Left ventricle myocardium superior (tissue), 1 donor: ENCODE measurements at regions not wholly inside any gene's neighbourhood (a gene's known extent, or its start where the extent isn't known, plus 50 kb on each side); places are given as distances from the start of the nearest gene placed in this dataset.
A peak's percentile ranks its signal among the peaks of the same experiment; 100 is the strongest.

Experiments
- ATAC-seq: fragments of 200-7000 bp; cut with Tn5 transposase; one replicate; pipeline ENCODE4 v1.9.1; 2020; ENCODE audit warnings: mild to moderate bottlenecking, moderate library complexity
- DNase-seq: peaks from one replicate; pipeline ENCODE4 v3.0.0-alpha.2; 2020
- intact Hi-C: fragments of 100-400 bp; cut with micrococcal nuclease; formaldehyde crosslinking; loops from one replicate; pipeline ENCODE4 v1.11.0; 2022
- donor health status: DM: no; HTN: yes; CAD: no; lungs with severe emphysema.

- ATAC-seq (no peak), DNase-seq (no peak)
- intact Hi-C loops = no loop called here
Measured at GRCh38 chr13:26950546-26950945, 190.0 kb upstream of the GPR12 start.

DNA sequence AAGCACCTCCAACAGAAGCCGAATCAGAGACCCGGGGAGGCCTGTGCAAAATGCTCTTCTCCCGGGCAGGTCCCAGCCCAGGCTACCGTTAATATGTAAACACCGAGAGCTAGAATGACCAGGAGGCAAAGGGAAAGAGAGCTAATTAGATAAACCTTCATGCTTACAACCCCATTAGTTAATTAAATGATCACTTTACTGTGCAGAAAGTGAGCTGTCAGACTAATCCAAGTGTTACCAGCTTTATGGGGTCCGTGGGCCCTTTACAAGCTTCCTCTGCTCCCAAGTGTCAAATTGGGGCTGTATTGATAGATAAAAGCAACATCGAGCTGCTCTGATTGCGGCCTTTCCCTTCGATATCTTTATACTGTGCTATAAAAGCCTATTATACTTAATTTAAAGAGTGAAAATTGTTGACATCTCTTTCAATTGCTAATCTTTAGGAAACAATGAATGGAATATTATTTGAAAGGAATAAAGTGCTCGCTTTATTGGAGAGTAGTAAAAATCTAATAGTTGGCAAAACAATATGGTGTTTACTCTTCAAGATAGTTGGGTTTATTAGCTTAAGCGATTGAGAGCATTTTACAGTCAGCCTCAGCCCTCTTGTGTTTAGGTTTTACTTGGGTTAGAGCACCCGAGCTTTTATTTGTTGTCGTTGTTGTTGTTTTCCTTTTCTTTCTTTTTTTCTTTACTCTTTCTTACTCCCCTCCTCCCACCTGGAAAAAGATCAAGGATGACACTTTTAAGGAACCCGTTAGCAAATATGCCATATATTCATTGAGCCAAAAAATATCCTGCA, 189.3 kb upstream of the GPR12 start:
- DNase-seq (no peak), ATAC-seq (no peak)
- intact Hi-C loops = loop anchor here (5.0 kb wide), 1 partner anchor 407 kb away; no protein-coding TSS in a partner anchor

DNA sequence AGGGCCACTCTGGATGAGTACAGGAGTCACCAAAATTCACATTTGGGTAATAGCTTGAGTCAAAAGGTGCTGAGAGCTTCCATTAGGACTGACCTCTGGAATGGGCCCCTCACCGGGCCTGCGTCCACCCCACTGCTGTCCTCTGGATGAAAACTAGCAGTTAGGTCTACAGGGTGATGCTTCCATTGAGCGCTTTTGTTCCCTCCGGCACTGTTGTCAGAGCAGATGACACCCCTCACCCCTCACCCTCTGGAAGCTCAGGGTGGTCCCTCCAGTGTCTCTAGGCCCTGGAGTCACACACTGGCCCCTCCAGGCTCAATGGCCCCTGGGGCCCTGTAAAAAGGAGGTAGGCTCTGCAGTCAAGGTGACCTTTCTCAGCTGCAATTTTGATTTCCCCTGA, 187.8 kb upstream of the GPR12 start:
- DNase-seq (no peak), ATAC-seq (no peak)
- intact Hi-C loops = loop anchor here (5.0 kb wide), 1 partner anchor 409 kb away; no protein-coding TSS in a partner anchor

DNA sequence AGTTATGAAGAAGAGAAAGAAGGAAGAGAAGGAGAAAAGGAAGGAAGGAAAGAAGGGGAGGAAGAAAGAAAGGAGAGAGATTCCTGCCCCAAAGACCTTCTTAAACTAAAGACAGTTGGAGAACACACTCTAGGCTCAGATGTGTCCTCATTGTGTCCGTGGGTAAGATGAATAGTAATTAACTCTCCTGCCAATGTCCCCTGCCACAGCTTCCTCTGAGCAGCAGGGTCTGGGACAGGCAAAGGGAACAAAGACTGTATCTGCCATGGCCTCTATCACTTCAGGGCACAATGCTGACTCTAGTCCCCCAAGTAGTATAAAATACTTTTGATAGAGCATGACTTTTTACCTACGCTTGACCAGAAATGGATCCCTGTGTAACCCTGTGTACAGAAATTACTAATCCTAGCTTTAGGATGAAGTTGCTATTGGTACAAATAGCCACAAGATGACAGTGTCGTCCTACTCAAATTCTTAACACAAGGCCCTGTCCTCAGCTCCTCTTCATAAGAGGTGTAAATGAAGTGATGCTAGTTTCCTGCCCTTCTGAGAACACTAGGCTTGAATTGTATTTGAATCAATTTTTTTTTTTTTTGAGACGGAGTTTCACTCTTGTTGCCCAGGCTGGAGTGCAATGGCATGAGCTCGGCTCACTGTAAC, 186.2 kb upstream of the GPR12 start:
- DNase-seq (no peak), ATAC-seq (peak; percentile 73)
- intact Hi-C loops = loop anchor here (2.0 to 5.0 kb wide), 2 partner anchors 36 to 410 kb away; no protein-coding TSS in a partner anchor

- no peak for DNase-seq
- intact Hi-C loops = no loop called here
- peak; percentile 85 for ATAC-seq
Measured at GRCh38 chr13:26943748-26944147, 183.2 kb upstream of the GPR12 start.

- intact Hi-C loops = no loop called here
- ATAC-seq = no peak
Measured at GRCh38 chr13:26942184-26942583, 181.6 kb upstream of the GPR12 start.

DNA sequence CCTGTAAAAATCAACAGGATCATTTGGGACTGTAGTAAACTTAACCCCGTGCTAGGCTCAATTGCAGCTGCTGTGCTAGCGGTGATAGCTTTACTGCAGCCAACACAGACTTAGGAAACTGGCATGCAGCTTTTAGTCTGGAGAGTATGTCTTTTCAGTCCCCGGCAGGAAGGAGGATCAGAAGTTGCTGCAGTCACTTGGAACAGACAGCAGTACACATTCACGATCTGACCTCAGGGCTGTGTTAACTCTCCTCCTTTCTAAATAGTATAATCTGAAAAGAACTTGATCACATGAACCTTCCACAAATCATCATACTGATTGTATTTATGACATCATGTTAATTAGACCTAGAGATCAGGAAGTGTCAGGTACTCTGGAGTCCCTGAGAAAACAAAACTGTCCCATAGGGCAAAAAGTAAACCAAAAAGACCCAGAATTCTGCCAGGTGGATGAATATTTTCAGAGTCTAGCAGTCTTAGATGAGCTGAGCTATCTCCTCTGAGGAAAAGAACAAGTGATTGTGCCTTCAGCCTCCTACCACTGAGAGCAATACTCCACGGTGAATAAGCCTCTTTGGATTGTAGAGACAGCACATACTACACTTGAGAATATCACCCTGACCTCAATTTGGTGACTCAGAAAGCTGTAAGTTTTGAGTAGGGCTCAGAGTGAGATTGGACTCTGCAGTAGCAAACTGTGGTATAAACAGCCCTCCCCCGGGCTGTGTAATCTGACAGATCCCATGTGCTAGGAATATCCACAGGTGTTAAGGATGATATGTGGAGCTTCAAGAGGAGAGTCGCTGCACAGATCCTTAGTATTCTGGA, 181.0 kb upstream of the GPR12 start:
- intact Hi-C loops = no loop called here
- no peak for DNase-seq
- ATAC-seq = peak; percentile 33

More at GRCh38 chr13:26942184-26942583, 181.6 kb upstream of the GPR12 start:
- no peak for DNase-seq

GRCh38 chr13:26934096-26934495, 173.5 kb upstream of the GPR12 start:
- DNase-seq = no peak
- intact Hi-C loops = loop anchor here (5.0 kb wide), 1 partner anchor 427 kb away; no protein-coding TSS in a partner anchor
- ATAC-seq = no peak

- intact Hi-C loops = loop anchor here (5.0 kb wide), 1 partner anchor 425 kb away; no protein-coding TSS in a partner anchor
Measured at GRCh38 chr13:26932465-26932864, 171.9 kb upstream of the GPR12 start.

DNA sequence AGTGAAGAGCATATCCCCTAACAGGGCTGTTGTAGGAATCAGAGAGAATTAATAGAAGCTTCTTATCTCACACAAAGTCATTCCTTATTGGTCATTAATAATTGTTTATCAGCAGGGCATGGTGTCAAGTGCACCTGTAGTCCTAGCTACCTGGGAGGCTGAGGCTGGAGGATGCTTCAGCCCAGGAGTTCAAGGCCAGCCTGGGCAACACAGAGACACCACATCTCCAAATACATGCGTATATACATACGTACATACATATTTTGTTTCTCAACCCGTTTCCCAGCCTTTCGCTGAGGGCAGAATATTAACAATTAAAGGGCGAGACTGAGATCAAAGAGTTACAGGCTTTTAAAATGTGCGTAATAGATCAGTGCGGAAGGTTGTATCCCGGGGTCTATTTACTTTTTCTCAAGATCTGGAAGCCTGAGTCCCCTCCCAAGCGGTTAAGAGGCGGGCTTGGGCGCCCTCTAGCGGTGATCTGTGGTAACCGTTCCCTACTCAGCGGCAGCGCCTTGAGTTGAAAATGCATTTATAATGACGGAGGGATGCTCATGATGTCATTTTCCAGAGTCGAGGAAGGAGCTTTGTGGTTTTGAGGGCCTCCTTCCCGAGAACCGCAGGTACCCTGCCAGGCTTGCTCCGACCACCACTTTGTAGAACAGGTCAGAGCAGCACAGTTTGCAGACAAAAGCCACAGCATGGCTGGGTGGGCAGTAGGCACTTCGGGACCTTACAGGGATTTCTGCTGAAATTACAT, 169.6 kb upstream of the GPR12 start:
- ATAC-seq (peak; percentile 74), DNase-seq (peak; percentile 80)
- intact Hi-C loops = loop anchor here (5.0 kb wide), 1 partner anchor 423 kb away; no protein-coding TSS in a partner anchor

More at GRCh38 chr13:26932465-26932864, 171.9 kb upstream of the GPR12 start:
- no peak for ATAC-seq
- DNase-seq = no peak

DNA sequence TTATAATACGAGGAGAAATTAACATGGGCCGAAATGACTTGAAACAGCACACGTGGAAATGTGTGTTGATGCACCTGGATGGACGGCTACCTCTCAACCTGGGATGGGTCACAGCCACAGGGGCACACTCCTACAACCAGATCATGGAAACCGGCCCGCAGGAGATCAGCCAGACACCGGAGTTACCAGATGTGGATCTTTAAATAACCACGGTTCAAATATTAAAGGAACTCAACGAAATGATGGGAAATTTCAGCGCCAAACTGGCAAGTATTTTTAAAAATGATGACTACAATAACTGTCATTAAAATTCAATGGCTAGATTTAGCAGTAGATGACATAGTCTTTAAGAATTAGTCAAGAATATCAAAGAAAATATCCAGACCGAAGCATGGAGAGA, 166.9 kb upstream of the GPR12 start:
- intact Hi-C loops = no loop called here
- ATAC-seq = no peak
- no peak for DNase-seq

DNA sequence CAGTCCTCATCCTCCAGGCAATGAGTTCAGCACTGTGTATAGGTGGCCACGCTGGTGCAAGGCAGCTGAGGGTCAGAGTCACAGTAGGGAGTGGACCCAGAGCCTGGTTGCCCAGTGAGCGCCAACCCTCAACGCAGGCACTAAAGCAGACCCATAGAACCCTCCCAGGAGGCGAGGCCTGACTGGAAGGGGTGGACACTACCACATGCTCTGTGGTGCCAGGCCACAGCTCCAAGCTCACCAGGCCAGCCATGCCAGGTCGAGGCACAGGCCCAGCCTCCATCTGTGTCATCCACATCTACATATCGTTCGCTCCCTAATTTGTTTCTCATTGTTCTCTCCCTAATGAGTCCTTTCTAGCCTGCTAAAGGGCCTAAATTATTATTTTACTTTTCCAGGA, 165.8 kb upstream of the GPR12 start:
- intact Hi-C loops = no loop called here
- ATAC-seq (no peak), DNase-seq (no peak)

DNA sequence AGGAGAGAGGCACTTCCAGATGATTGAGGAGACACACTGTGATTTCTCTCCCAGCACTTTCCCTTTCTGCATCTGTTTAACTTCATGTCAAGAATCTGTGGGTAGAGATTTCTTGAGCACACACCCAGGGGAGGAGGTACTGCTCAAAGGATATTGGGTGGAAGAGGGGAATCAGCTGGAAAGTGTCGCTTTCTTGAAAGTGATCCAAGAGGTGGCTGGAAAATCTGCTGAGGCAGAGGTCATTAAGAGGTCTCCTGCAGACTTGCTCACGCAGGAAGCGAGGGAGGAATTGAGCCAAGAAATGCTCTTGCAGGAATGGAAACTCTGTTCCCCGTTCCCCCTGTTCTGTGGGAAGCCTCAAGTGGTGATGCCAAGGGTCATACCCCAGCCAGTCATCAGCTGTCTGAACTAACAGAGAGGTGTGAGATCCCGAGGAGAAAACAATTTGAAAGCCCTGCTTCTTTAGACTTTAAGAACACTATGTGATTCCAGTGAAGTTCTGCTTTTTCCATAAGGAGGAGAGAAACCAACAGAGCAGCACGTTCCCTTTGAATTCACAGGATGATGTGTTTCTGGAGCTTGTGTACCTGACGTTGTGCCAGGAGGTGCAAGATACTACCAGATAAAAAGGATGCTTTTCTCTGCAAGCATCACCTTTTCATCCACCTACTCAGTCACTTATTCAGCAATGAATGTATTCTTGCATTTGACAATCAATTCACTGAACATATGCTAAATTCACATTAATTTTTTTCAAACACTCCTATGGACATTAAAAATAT, 163.4 kb upstream of the GPR12 start:
- no peak for DNase-seq
- intact Hi-C loops = no loop called here

DNA sequence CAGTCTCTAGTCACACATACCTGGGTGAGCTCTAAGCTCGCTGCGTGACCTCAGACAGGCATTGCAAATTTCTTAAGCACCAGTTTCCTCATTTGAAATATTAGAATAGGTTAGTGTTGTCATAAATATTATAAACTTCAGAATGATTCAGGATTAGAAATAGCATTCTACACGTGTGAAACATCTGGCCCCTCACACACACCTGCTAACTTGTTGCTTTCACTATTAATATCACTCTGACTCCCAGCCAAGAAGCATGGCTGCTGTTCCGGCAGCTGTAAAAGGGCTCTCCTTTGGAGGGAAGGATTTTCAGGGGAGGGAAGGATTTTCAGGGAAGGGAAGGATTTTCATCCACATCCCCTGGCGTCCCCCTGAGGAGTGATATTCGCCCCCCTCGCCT, 161.3 kb upstream of the GPR12 start:
- ATAC-seq (no peak), DNase-seq (no peak)
- intact Hi-C loops = no loop called here

More for the DNA sequence above, 163.4 kb upstream of the GPR12 start:
- peak; percentile 73 for ATAC-seq

DNA sequence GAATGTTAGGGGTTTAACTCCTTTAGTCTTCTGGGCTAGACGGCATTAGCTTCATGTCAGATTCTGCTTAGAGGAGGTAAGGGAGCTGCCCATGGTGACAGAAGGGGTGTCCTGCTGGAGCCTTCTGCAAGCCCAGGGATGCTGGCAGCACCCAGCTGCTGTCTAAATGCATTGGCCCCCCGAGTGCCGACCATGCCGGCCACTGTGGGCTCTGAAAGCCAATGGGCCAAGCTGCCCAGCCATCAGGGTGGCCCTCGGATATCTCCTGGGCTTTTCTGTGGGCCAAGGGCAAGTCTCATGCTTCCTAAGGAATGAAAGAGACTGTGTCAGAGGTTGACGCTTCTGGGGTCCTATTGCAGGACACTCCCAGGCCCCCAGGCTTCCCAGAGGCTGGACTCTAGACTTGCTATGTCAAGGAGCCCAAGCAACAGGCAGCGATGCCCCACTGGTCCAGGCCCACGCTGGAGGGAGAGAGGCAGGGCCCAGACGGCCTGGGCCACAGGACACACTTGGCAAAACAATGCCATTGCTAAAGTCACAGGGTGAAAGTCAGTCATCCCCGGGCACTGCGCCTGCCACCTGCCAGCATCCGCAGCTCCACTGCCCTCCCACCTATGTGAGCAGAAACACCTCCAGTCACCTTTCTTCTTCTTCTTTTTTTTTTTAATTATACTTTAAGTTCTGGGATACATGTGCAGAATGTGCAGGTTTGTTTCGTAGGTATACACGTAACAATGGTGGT, 160.2 kb upstream of the GPR12 start:
- ATAC-seq = no peak

DNA sequence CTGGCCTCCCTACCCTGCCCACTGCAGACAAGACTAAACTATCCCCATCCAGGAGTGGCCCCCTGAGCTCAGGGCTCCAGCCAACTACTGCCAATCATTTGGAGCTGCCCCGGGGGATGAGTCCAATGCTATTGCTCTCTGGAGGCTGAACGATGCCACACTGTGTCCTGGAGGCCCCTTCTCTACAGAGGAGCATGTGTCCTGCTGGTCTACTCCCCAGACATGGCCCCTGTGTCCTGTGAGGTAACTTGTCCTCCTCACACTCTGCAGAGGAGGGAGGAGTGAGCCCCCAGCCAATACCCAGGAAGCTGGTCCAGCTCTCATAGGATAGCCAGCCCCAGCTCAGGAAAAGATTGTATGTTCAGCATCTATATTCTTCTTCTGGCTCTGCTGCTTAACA, 159.1 kb upstream of the GPR12 start:
- intact Hi-C loops = no loop called here
- ATAC-seq = no peak
- DNase-seq = no peak

More for the DNA sequence above, 160.2 kb upstream of the GPR12 start:
- DNase-seq = no peak
- intact Hi-C loops = no loop called here

DNA sequence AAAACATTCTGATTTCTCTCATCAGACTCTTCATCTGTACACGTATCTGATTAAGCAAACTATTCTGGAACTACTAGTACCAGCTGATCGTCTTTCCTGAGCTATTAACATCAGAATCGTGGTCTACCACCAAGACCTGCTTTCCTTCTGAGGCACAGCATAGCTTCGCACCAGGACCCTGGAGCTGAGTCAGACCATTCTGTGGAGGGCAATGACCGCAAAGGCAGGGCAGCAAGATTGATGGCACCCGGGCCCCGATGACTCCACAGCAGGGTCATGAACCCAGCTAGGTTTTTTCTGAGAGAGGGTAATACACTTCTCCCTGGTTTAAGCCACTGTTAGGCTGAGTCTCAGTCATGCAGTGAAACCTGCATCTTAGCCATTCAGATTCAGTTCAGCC, 158.7 kb upstream of the GPR12 start:
- intact Hi-C loops = no loop called here
- no peak for DNase-seq
- ATAC-seq = no peak
